Epithelial cell of prostate (primary cell): ENCODE measurements at regions not wholly inside any gene's neighbourhood (a gene's known extent, or its start where the extent isn't known, plus 50 kb on each side); places are given as distances from the start of the nearest gene placed in this dataset.

Experiments used
- DNase-seq: peaks from one replicate; pipeline ENCODE4 v3.0.0-alpha.2; 2011; ENCODE audit warnings: low read depth, low spot score
- H3K27ac ChIP-seq: fragments of 450-650 bp; 2 replicates; pipeline ENCODE4 v1.5.1; 2017; ENCODE audit warnings: mild to moderate bottlenecking

- DNase-seq = no peak
- no peak overlapping the region for H3K27ac ChIP-seq
Measured at GRCh38 chr3:74564560-74564959, 49.9 kb downstream of the CNTN3 start.

GRCh38 chr3:74562558-74563269, 51.7 kb downstream of the CNTN3 start:
- DNase-seq = no peak
- H3K27ac ChIP-seq = no peak overlapping the region

- DNase-seq = no peak
- H3K27ac ChIP-seq = no peak overlapping the region
Measured at GRCh38 chr3:74561881-74562280, 52.6 kb downstream of the CNTN3 start.

GRCh38 chr3:74559261-74559660, 55.2 kb downstream of the CNTN3 start:
- DNase-seq = no peak
- no peak overlapping the region for H3K27ac ChIP-seq

- no peak for DNase-seq
- no peak overlapping the region for H3K27ac ChIP-seq
Measured at GRCh38 chr3:74550686-74551085, 63.8 kb downstream of the CNTN3 start.

- no peak for DNase-seq
- H3K27ac ChIP-seq = peak overlapping the region; percentile 4
Measured at GRCh38 chr3:74546426-74546825, 68.0 kb downstream of the CNTN3 start.

GRCh38 chr3:74542441-74542840, 72.0 kb downstream of the CNTN3 start:
- H3K27ac ChIP-seq = no peak overlapping the region
- DNase-seq = no peak

- no peak for DNase-seq
- H3K27ac ChIP-seq = no peak overlapping the region
Measured at GRCh38 chr3:74539876-74540275, 74.6 kb downstream of the CNTN3 start.

- DNase-seq = no peak
- no peak overlapping the region for H3K27ac ChIP-seq
Measured at GRCh38 chr3:74538669-74539068, 75.8 kb downstream of the CNTN3 start.

GRCh38 chr3:74537857-74538256, 76.6 kb downstream of the CNTN3 start:
- H3K27ac ChIP-seq = no peak overlapping the region
- no peak for DNase-seq

GRCh38 chr3:74537164-74537563, 77.3 kb downstream of the CNTN3 start:
- H3K27ac ChIP-seq = no peak overlapping the region
- no peak for DNase-seq

GRCh38 chr3:74535281-74535680, 79.2 kb downstream of the CNTN3 start:
- H3K27ac ChIP-seq = no peak overlapping the region
- peak; percentile 1 for DNase-seq

- H3K27ac ChIP-seq = no peak overlapping the region
- DNase-seq = no peak
Measured at GRCh38 chr3:74534611-74535010, 79.8 kb downstream of the CNTN3 start.

- peak; percentile 16 for DNase-seq
- H3K27ac ChIP-seq = peak overlapping the region; percentile 66
Measured at GRCh38 chr3:74532446-74532845, 82.0 kb downstream of the CNTN3 start.

GRCh38 chr3:74531491-74531890, 83.0 kb downstream of the CNTN3 start:
- DNase-seq = peak; percentile 6
- peak overlapping the region; percentile 66 for H3K27ac ChIP-seq

- no peak overlapping the region for H3K27ac ChIP-seq
- DNase-seq = no peak
Measured at GRCh38 chr3:74529145-74529544, 85.3 kb downstream of the CNTN3 start.

- no peak overlapping the region for H3K27ac ChIP-seq
Measured at GRCh38 chr3:74527566-74527965, 86.9 kb downstream of the CNTN3 start.

GRCh38 chr3:74523811-74524210, 90.6 kb downstream of the CNTN3 start:
- H3K27ac ChIP-seq = no peak overlapping the region
- DNase-seq = no peak

More at GRCh38 chr3:74527566-74527965, 86.9 kb downstream of the CNTN3 start:
- no peak for DNase-seq

GRCh38 chr3:74520895-74521294, 93.6 kb downstream of the CNTN3 start:
- H3K27ac ChIP-seq = no peak overlapping the region
- no peak for DNase-seq

GRCh38 chr3:74518610-74519009, 95.8 kb downstream of the CNTN3 start:
- no peak overlapping the region for H3K27ac ChIP-seq
- no peak for DNase-seq

- no peak overlapping the region for H3K27ac ChIP-seq
- no peak for DNase-seq
Measured at GRCh38 chr3:74516019-74516418, 98.4 kb downstream of the CNTN3 start.

GRCh38 chr3:74515451-74515850, 99.0 kb downstream of the CNTN3 start:
- DNase-seq = no peak
- no peak overlapping the region for H3K27ac ChIP-seq
